HG02981 (cell line): ENCODE measurements at regions not wholly inside any gene's neighbourhood (a gene's known extent, or its start where the extent isn't known, plus 50 kb on each side); places are given as distances from the start of the nearest gene placed in this dataset.
"Not testable (repeated sequence)": the region's sequence is repeated elsewhere in the genome, so short reads cannot be mapped to it uniquely, and the experiment has no call there.

Experiments used
- ATAC-seq: cut with Tn5 transposase; IDR thresholded peaks from one replicate; pipeline ENCODE4 v1.9.1; 2021; ENCODE audit warnings: mild to moderate bottlenecking, moderate library complexity; ENCODE audit not compliant: unreplicated experiment

GRCh38 chr5:112533362-112533761, 114.3 kb upstream of the EPB41L4A start:
- no peak for ATAC-seq

GRCh38 chr5:112534067-112534583, 115.0 kb upstream of the EPB41L4A start:
- no peak for ATAC-seq

- ATAC-seq, result no peak
Observed at GRCh38 chr5:112534611-112535255, 115.7 kb upstream of the EPB41L4A start.

GRCh38 chr5:112535356-112535755, 116.3 kb upstream of the EPB41L4A start:
- no peak for ATAC-seq

GRCh38 chr5:112544558-112544957, 125.5 kb upstream of the EPB41L4A start:
- ATAC-seq, result not testable (repeated sequence)

- ATAC-seq, result no peak
Observed at GRCh38 chr5:112546946-112547592, 128.0 kb upstream of the EPB41L4A start.

GRCh38 chr5:112548246-112548881, 129.3 kb upstream of the EPB41L4A start:
- no peak for ATAC-seq

- ATAC-seq, result no peak
Observed at GRCh38 chr5:112549127-112549526, 130.1 kb upstream of the EPB41L4A start.

- ATAC-seq, result no peak
Observed at GRCh38 chr5:112549605-112550166, 130.6 kb upstream of the EPB41L4A start.

- ATAC-seq, result no peak
Observed at GRCh38 chr5:112551419-112552032, 132.4 kb upstream of the EPB41L4A start.

GRCh38 chr5:112552216-112552615, 133.1 kb upstream of the EPB41L4A start:
- no peak for ATAC-seq

- no peak for ATAC-seq
Observed at GRCh38 chr5:112552791-112553190, 133.7 kb upstream of the EPB41L4A start.

GRCh38 chr5:112554101-112554977, 135.3 kb upstream of the EPB41L4A start:
- ATAC-seq, result no peak

GRCh38 chr5:112555197-112555596, 136.1 kb upstream of the EPB41L4A start:
- no peak for ATAC-seq

- no peak for ATAC-seq
Observed at GRCh38 chr5:112555691-112556090, 136.6 kb upstream of the EPB41L4A start.

GRCh38 chr5:112559501-112559900, 140.4 kb upstream of the EPB41L4A start:
- not testable (repeated sequence) for ATAC-seq

- no peak for ATAC-seq
Observed at GRCh38 chr5:112560371-112560770, 141.3 kb upstream of the EPB41L4A start.

- no peak for ATAC-seq
Observed at GRCh38 chr5:112563169-112563826, 144.2 kb upstream of the EPB41L4A start.

GRCh38 chr5:112566251-112566650, 147.2 kb upstream of the EPB41L4A start:
- no peak for ATAC-seq

GRCh38 chr5:112569596-112569995, 150.5 kb upstream of the EPB41L4A start:
- no peak for ATAC-seq
